ENCODE measurements at regions not wholly inside any gene's neighbourhood (a gene's known extent, or its start where the extent isn't known, plus 50 kb on each side); places are given as distances from the start of the nearest gene placed in this dataset.
"Not testable (repeated sequence)": the region's sequence is repeated elsewhere in the genome, so short reads cannot be mapped to it uniquely, and the experiment has no call there.

GRCh38 chr5:126138281-126138931 lies 284.8 kb upstream of the GRAMD2B start:
- DNase-seq = no peak

- DNase-seq = no peak
Observed at GRCh38 chr5:126139086-126139485, 284.1 kb upstream of the GRAMD2B start.

- no peak for DNase-seq
Observed at GRCh38 chr5:126139773-126140172, 283.4 kb upstream of the GRAMD2B start.

GRCh38 chr5:126143622-126144021 lies 279.6 kb upstream of the GRAMD2B start:
- DNase-seq = no peak

GRCh38 chr5:126150319-126150718 lies 272.9 kb upstream of the GRAMD2B start:
- not testable (repeated sequence) for DNase-seq

GRCh38 chr5:126155298-126155697 lies 267.9 kb upstream of the GRAMD2B start:
- not testable (repeated sequence) for DNase-seq

- DNase-seq = no peak
Observed at GRCh38 chr5:126166368-126166767, 256.8 kb upstream of the GRAMD2B start.

- no peak for DNase-seq
Observed at GRCh38 chr5:126168785-126169184, 254.4 kb upstream of the GRAMD2B start.

GRCh38 chr5:126171916-126172315 lies 251.3 kb upstream of the GRAMD2B start:
- no peak for DNase-seq

GRCh38 chr5:126172812-126173211 lies 250.4 kb upstream of the GRAMD2B start:
- no peak for DNase-seq

- no peak for DNase-seq
Observed at GRCh38 chr5:126178521-126178920, 244.7 kb upstream of the GRAMD2B start.

- DNase-seq = no peak
Observed at GRCh38 chr5:126182971-126183695, 240.1 kb upstream of the GRAMD2B start.

GRCh38 chr5:126184474-126184873 lies 238.7 kb upstream of the GRAMD2B start:
- no peak for DNase-seq

- no peak for DNase-seq
Observed at GRCh38 chr5:126186210-126186609, 237.0 kb upstream of the GRAMD2B start.

- DNase-seq = no peak
Observed at GRCh38 chr5:126188804-126189203, 234.4 kb upstream of the GRAMD2B start.

GRCh38 chr5:126189231-126189630 lies 234.0 kb upstream of the GRAMD2B start:
- no peak for DNase-seq

GRCh38 chr5:126189862-126190261 lies 233.3 kb upstream of the GRAMD2B start:
- DNase-seq = no peak

- no peak for DNase-seq
Observed at GRCh38 chr5:126192226-126192625, 231.0 kb upstream of the GRAMD2B start.

GRCh38 chr5:126195410-126196100 lies 227.7 kb upstream of the GRAMD2B start:
- no peak for DNase-seq

- no peak for DNase-seq
Observed at GRCh38 chr5:126198531-126198930, 224.7 kb upstream of the GRAMD2B start.

- DNase-seq = no peak
Observed at GRCh38 chr5:126199467-126199866, 223.7 kb upstream of the GRAMD2B start.

- no peak for DNase-seq
Observed at GRCh38 chr5:126208691-126209090, 214.5 kb upstream of the GRAMD2B start.

GRCh38 chr5:126210955-126211354 lies 212.3 kb upstream of the GRAMD2B start:
- no peak for DNase-seq

GRCh38 chr5:126219616-126220015 lies 203.6 kb upstream of the GRAMD2B start:
- DNase-seq = no peak
